Muscle of leg (tissue), 3 donors: ENCODE measurements at regions not wholly inside any gene's neighbourhood (a gene's known extent, or its start where the extent isn't known, plus 50 kb on each side); places are given as distances from the start of the nearest gene placed in this dataset.

Source experiments
- DNase-seq: peaks from one replicate; pipeline ENCODE4 v3.0.0; 2013
- H3K27ac ChIP-seq: one replicate; pipeline ENCODE4 v1.5.1; 2013; ENCODE audit warnings: mild to moderate bottlenecking, low read length, control low read depth
- H3K27me3 ChIP-seq: one replicate; pipeline ENCODE4 v1.6.1; 2013; ENCODE audit warnings: low read length; ENCODE audit not compliant: control insufficient read depth, insufficient read depth
- H3K36me3 ChIP-seq: one replicate; pipeline ENCODE4 v1.6.1; 2013; ENCODE audit warnings: low read length; ENCODE audit not compliant: control insufficient read depth, insufficient read depth
- H3K4me1 ChIP-seq: one replicate; pipeline ENCODE4 v1.6.1; 2013; ENCODE audit warnings: low read length; ENCODE audit not compliant: control insufficient read depth, insufficient read depth
- H3K4me3 ChIP-seq: one replicate; pipeline ENCODE4 v1.5.1; 2013; ENCODE audit warnings: low read length, control low read depth
- H3K9me3 ChIP-seq: replicated peaks from 2 replicates; pipeline ENCODE4 v1.6.1; 2013; ENCODE audit warnings: low read depth, low read length; ENCODE audit not compliant: control insufficient read depth
- WGBS: methylation state at CpG from one replicate; pipeline ENCODE4 v1.1.5; 2013; ENCODE audit warnings: missing lambda C conversion rate; ENCODE audit not compliant: insufficient coverage; 5-methylcytosine and 5-hydroxymethylcytosine counted together

GRCh38 chr19:13712767-13713201 lies 51.5 kb upstream of the MRI1 start:
- Histone ChIP-seq H3K36me3 (no peaks in the 10 kb centered on the region), H3K9me3 (peaks cover 2% of the 10 kb centered on the region), H3K27ac (no peak overlapping the region), H3K4me3 (no peak overlapping the region), H3K27me3 (peaks cover 2% of the 10 kb centered on the region), H3K4me1 (no peaks in the 10 kb centered on the region)
- WGBS, result 40% methylated on average over 1 of the region's 7 CpGs
- DNase-seq, result peak; percentile 50

GRCh38 chr19:13707915-13708314 lies 56.4 kb upstream of the MRI1 start:
- no CpG with 5 or more reads among the region's 4 CpGs for WGBS
- H3K9me3 ChIP-seq, result peaks cover 3% of the 10 kb centered on the region
- H3K27ac ChIP-seq, result no peak overlapping the region
- DNase-seq, result peak; percentile 57
- no peaks in the 10 kb centered on the region for H3K36me3 ChIP-seq
- peaks cover 2% of the 10 kb centered on the region for H3K27me3 ChIP-seq
- H3K4me3 ChIP-seq, result no peak overlapping the region
- no peaks in the 10 kb centered on the region for H3K4me1 ChIP-seq

- no peak for DNase-seq
- no peaks in the 10 kb centered on the region for H3K36me3 ChIP-seq
- no peak overlapping the region for H3K4me3 ChIP-seq
- H3K27me3 ChIP-seq, result peaks cover 8% of the 10 kb centered on the region
- no peaks in the 10 kb centered on the region for H3K4me1 ChIP-seq
- H3K9me3 ChIP-seq, result peaks cover 6% of the 10 kb centered on the region
- H3K27ac ChIP-seq, result no peak overlapping the region
- WGBS, result 100% methylated on average over 2 of the region's 5 CpGs
Measured at GRCh38 chr19:13705928-13706447, 58.3 kb upstream of the MRI1 start.

- no CpG with 5 or more reads among the region's 2 CpGs for WGBS
- peaks cover 9% of the 10 kb centered on the region for H3K27me3 ChIP-seq
- no peak overlapping the region for H3K4me3 ChIP-seq
- H3K4me1 ChIP-seq, result no peaks in the 10 kb centered on the region
- DNase-seq, result no peak
- no peak overlapping the region for H3K27ac ChIP-seq
- peaks cover 6% of the 10 kb centered on the region for H3K9me3 ChIP-seq
- no peaks in the 10 kb centered on the region for H3K36me3 ChIP-seq
Measured at GRCh38 chr19:13705201-13705600, 59.1 kb upstream of the MRI1 start.

- WGBS, result 100% methylated on average over 1 of the region's 2 CpGs
- Histone ChIP-seq H3K27ac (no peak overlapping the region), H3K4me3 (no peak overlapping the region), H3K36me3 (no peaks in the 10 kb centered on the region), H3K27me3 (peaks cover 9% of the 10 kb centered on the region), H3K4me1 (peaks cover 3% of the 10 kb centered on the region), H3K9me3 (peaks cover 6% of the 10 kb centered on the region)
- DNase-seq, result no peak
Measured at GRCh38 chr19:13701624-13702023, 62.7 kb upstream of the MRI1 start.

GRCh38 chr19:13700621-13701020 lies 63.7 kb upstream of the MRI1 start:
- Histone ChIP-seq H3K27ac (no peak overlapping the region), H3K4me3 (no peak overlapping the region), H3K4me1 (peaks cover 3% of the 10 kb centered on the region), H3K36me3 (no peaks in the 10 kb centered on the region), H3K9me3 (peaks cover 3% of the 10 kb centered on the region), H3K27me3 (peaks cover 9% of the 10 kb centered on the region)
- 70% methylated on average over 4 of the region's 8 CpGs for WGBS
- DNase-seq, result no peak

GRCh38 chr19:13699786-13700185 lies 64.5 kb upstream of the MRI1 start:
- Histone ChIP-seq H3K27ac (no peak overlapping the region), H3K4me3 (no peak overlapping the region), H3K4me1 (peaks cover 3% of the 10 kb centered on the region), H3K36me3 (no peaks in the 10 kb centered on the region), H3K27me3 (peaks cover 9% of the 10 kb centered on the region), H3K9me3 (peaks cover 3% of the 10 kb centered on the region)
- no peak for DNase-seq
- WGBS, result 0% methylated on average over 1 of the region's 4 CpGs

GRCh38 chr19:13696839-13697238 lies 67.5 kb upstream of the MRI1 start:
- Histone ChIP-seq H3K27ac (no peak overlapping the region), H3K9me3 (peaks cover 3% of the 10 kb centered on the region), H3K4me3 (no peak overlapping the region), H3K27me3 (peaks cover 10% of the 10 kb centered on the region), H3K36me3 (no peaks in the 10 kb centered on the region), H3K4me1 (peaks cover 10% of the 10 kb centered on the region)
- 89% methylated on average over 1 of the region's 1 CpG for WGBS
- DNase-seq, result no peak

- H3K4me1 ChIP-seq, result peaks cover 14% of the 10 kb centered on the region
Measured at GRCh38 chr19:13693889-13694288, 70.4 kb upstream of the MRI1 start.

GRCh38 chr19:13691569-13692435 lies 72.5 kb upstream of the MRI1 start:
- peak; percentile 75 for DNase-seq
- Histone ChIP-seq H3K36me3 (no peaks in the 10 kb centered on the region), H3K27me3 (peaks cover 6% of the 10 kb centered on the region), H3K4me1 (peaks cover 15% of the 10 kb centered on the region), H3K4me3 (no peak overlapping the region), H3K27ac (peak overlapping the region; percentile 7), H3K9me3 (no peaks in the 10 kb centered on the region)
- WGBS, result 57% methylated on average over 5 of the region's 8 CpGs

More at GRCh38 chr19:13693889-13694288, 70.4 kb upstream of the MRI1 start:
- Histone ChIP-seq H3K27ac (no peak overlapping the region), H3K36me3 (no peaks in the 10 kb centered on the region), H3K27me3 (peaks cover 6% of the 10 kb centered on the region), H3K9me3 (no peaks in the 10 kb centered on the region), H3K4me3 (no peak overlapping the region)
- 35% methylated on average over 4 of the region's 4 CpGs for WGBS
- DNase-seq, result no peak
